ENCODE measurements at regions not wholly inside any gene's neighbourhood (a gene's known extent, or its start where the extent isn't known, plus 50 kb on each side); places are given as distances from the start of the nearest gene placed in this dataset.

- no peak for TF ChIP-seq CTCF (IDR thresholded peaks at IDR 0.05; ENCODE audit: extremely low read depth in 1 of 2, insufficient read depth in 1 of 2, low read depth in 1 of 2, low read length in 2 of 2)
- no peak for TF ChIP-seq FOS (IDR thresholded peaks at IDR 0.05; ENCODE audit: borderline replicate concordance, insufficient read depth, low read length)
- no peak for TF ChIP-seq EZH2 (IDR thresholded peaks at IDR 0.05; ENCODE audit: borderline replicate concordance, low read depth, low read length, severe bottlenecking)
- TF ChIP-seq MYC (IDR thresholded peaks at IDR 0.05; ENCODE audit: low read depth, low read length) = no peak
- no peak for TF ChIP-seq JUN (IDR thresholded peaks at IDR 0.05; ENCODE audit: borderline replicate concordance, insufficient read depth, insufficient read length, low read depth)
These were observed 252.1 kb upstream of the NT5C1B start for GRCh38 chr2:18841248-18842150.

All from endothelial cell of umbilical vein (primary cell).